GM12878 (cell line): ENCODE measurements at regions not wholly inside any gene's neighbourhood (a gene's known extent, or its start where the extent isn't known, plus 50 kb on each side); places are given as distances from the start of the nearest gene placed in this dataset.

Experiments
- ATAC-seq: fragments of 200-7000 bp; cut with Tn5 transposase; 3 replicates; pipeline ENCODE4 v1.9.1; 2020; ENCODE audit warnings: mild to moderate bottlenecking, moderate library complexity
- BruUV-seq: library from RNA; stranded (reverse); fragments of 400-500 nt; replicated peaks from 2 replicates; lab custom pipeline; 2021; lab: Mats Ljungman, UMichigan
- CTCF ChIA-PET: fragments of 300-600 bp; sonication (Branson Sonifier 250); formaldehyde crosslinking; extraction: SDS; loops from one replicate; lab custom pipeline; 2021; ENCODE audit warnings: inconsistent platforms; lab: Yijun Ruan, JAX
- POLR2A ChIA-PET: fragments of 350-600 bp; formaldehyde crosslinking; extraction: SDS; loops from one replicate; lab custom pipeline; 2021; ENCODE audit warnings: inconsistent platforms; lab: Charles Lee
- RAD21 ChIA-PET: fragments of 300-600 bp; sonication (Branson Sonifier 250); formaldehyde crosslinking; loops from one replicate; lab custom pipeline; 2023; ENCODE audit warnings: antibody characterized with exemption; ENCODE audit not compliant: unreplicated experiment; lab: Charles Lee
- SMC1A ChIA-PET: fragments of 300-600 bp; sonication (Branson Sonifier 250); formaldehyde crosslinking; loops from one replicate; lab custom pipeline; 2023; ENCODE audit not compliant: unreplicated experiment, uncharacterized antibody; lab: Charles Lee
- DNase-seq: peaks from one replicate; pipeline ENCODE4 v3.0.0-alpha.2; 2011; ENCODE audit warnings: low read depth, low spot score
- FAIRE-seq: peaks from 3 replicates; lab custom pipeline; 2011; peaks lifted over from hg19 to GRCh38; lab: Jason Lieb, UNC
- H2AFZ ChIP-seq: 2 replicates; pipeline ENCODE4 v1.6.0; 2011; ENCODE audit warnings: low read depth, low read length, control low read depth; ENCODE audit not compliant: control insufficient read depth
- H3K27ac ChIP-seq: 2 replicates; pipeline ENCODE4 v1.5.1; 2011; ENCODE audit warnings: control low read depth; ENCODE audit not compliant: control insufficient read depth, insufficient read depth
- H3K27me3 ChIP-seq, 2 experiments: replicated peaks in 1 of 2; 2 replicates each; pipeline versions ENCODE4 v1.6.0 to v1.6.1; 2011; ENCODE audit warnings: low read length in 1 of 2; ENCODE audit not compliant: control insufficient read depth in 2 of 2, insufficient read depth in 2 of 2
- H3K36me3 ChIP-seq, 2 experiments: 2 replicates each; pipeline ENCODE4 v1.5.1; 2011; ENCODE audit warnings: low read length in 1 of 2; ENCODE audit not compliant: control insufficient read depth in 2 of 2, insufficient read depth in 2 of 2
- H3K4me1 ChIP-seq: 2 replicates; pipeline ENCODE4 v1.6.1; 2011; ENCODE audit warnings: mild to moderate bottlenecking, low read length, moderate library complexity, mixed read lengths; ENCODE audit not compliant: control insufficient read depth, insufficient read depth
- H3K4me2 ChIP-seq: 2 replicates; pipeline ENCODE4 v1.6.0; 2011; ENCODE audit warnings: control low read depth; ENCODE audit not compliant: control insufficient read depth, insufficient read depth
- H3K4me3 ChIP-seq: fragments of 200-600 bp; sonication (generic); 2 replicates; pipeline ENCODE4 v1.5.1; 2016
- H3K79me2 ChIP-seq: 2 replicates; pipeline ENCODE4 v1.6.0; 2011; ENCODE audit warnings: low read length; ENCODE audit not compliant: control insufficient read depth, insufficient read depth
- H3K9ac ChIP-seq: 2 replicates; pipeline ENCODE4 v1.8.0; 2011; ENCODE audit warnings: low read length, control low read depth, mixed read lengths; ENCODE audit not compliant: control insufficient read depth, insufficient read depth
- H3K9me3 ChIP-seq: replicated peaks from 3 replicates; pipeline ENCODE4 v1.5.1; 2011; ENCODE audit warnings: mild to moderate bottlenecking, low read length; ENCODE audit not compliant: control insufficient read depth, insufficient read depth
- H4K20me1 ChIP-seq: 2 replicates; pipeline ENCODE4 v1.6.0; 2011; ENCODE audit not compliant: control insufficient read depth, insufficient read depth
- ASH2L ChIP-seq: fragments of 300-600, 200-600 bp; sonication (generic); IDR thresholded peaks from 2 replicates; pipeline ENCODE4 v1.6.1; 2017; ENCODE audit warnings: low read depth, mild to moderate bottlenecking, borderline replicate concordance
- CBX3 ChIP-seq: fragments of 200-600 bp; sonication (generic); IDR thresholded peaks from 2 replicates; pipeline ENCODE4 v1.6.1; 2016; ENCODE audit warnings: low read depth, borderline replicate concordance
- DPF2 ChIP-seq: fragments of 450-650 bp; IDR thresholded peaks from 2 replicates; pipeline ENCODE4 v1.6.1; 2017; ENCODE audit warnings: mild to moderate bottlenecking
- ELK1 ChIP-seq: IDR thresholded peaks from 2 replicates; pipeline ENCODE4 v1.6.1; 2012; ENCODE audit warnings: low read depth, low read length, improper control_type of control experiment
- HDAC6 ChIP-seq: fragments of 200-600 bp; sonication (generic); IDR thresholded peaks from one replicate; pipeline ENCODE4 v1.8.0; 2017; ENCODE audit warnings: antibody characterized with exemption; ENCODE audit not compliant: unreplicated experiment
- IRF4 ChIP-seq: IDR thresholded peaks from 2 replicates; pipeline ENCODE4 v1.6.1; 2011; ENCODE audit warnings: low read depth, low read length
- LARP7 ChIP-seq: fragments of 450-650 bp; IDR thresholded peaks from 2 replicates; pipeline ENCODE4 v1.6.1; 2017; ENCODE audit warnings: mild to moderate bottlenecking
- NR2C1 ChIP-seq: fragments of 450-650 bp; IDR thresholded peaks from 2 replicates; pipeline ENCODE4 v1.6.1; 2017; ENCODE audit warnings: antibody characterized with exemption, mild to moderate bottlenecking, moderate library complexity
- SMAD1 ChIP-seq: fragments of 450-650 bp; IDR thresholded peaks from 2 replicates; pipeline ENCODE4 v1.6.1; 2018; ENCODE audit warnings: mild to moderate bottlenecking, low read depth; ENCODE audit not compliant: partially characterized antibody
- TCF7 ChIP-seq: IDR thresholded peaks from 2 replicates; pipeline ENCODE4 v1.6.1; 2014; ENCODE audit warnings: antibody characterized with exemption, borderline replicate concordance
- YY1 ChIP-seq: IDR thresholded peaks from 2 replicates; pipeline ENCODE4 v1.6.1; 2011; ENCODE audit warnings: low read depth, mild to moderate bottlenecking, low read length
- ZBED1 ChIP-seq: IDR thresholded peaks from 2 replicates; pipeline ENCODE4 v1.6.1; 2016; ENCODE audit warnings: borderline replicate concordance
- ZBTB40 ChIP-seq: fragments of 450-650 bp; IDR thresholded peaks from 2 replicates; pipeline ENCODE4 v1.6.1; 2016; ENCODE audit warnings: mild to moderate bottlenecking, moderate library complexity, borderline replicate concordance
- WGBS: methylation state at CpG from one replicate; pipeline ENCODE4 v1.1.6; 2016; ENCODE audit warnings: low lambda C conversion rate; ENCODE audit not compliant: insufficient replicate concordance, insufficient coverage; ENCODE audit errors: missing lambda C conversion rate; 5-methylcytosine and 5-hydroxymethylcytosine counted together
- in situ Hi-C: fragments of 300-500 bp; cut with MboI; formaldehyde crosslinking; loops from 9 replicates; pipeline ENCODE4 v1.14.3; 2018; ENCODE audit warnings: mixed read lengths
- intact Hi-C: fragments of 100-400 bp; cut with micrococcal nuclease; formaldehyde crosslinking; loops from one replicate; pipeline ENCODE4 v1.14.2; 2022; ENCODE audit not compliant: unreplicated experiment

GRCh38 chr15:67908756-67909155 is 68.9 kb upstream of the RNU6-1 start:
- DNase-seq = no peak
- peaks cover 11% of the 10 kb centered on the region for H3K4me1 ChIP-seq
- no peaks in the 10 kb centered on the region for H3K79me2 ChIP-seq
- TF ChIP-seq NR2C1 = no peak
- no peak for TF ChIP-seq ASH2L
- TF ChIP-seq CBX3 = no peak
- TF ChIP-seq ELK1 = no peak
- no peak for TF ChIP-seq DPF2
- no peak for TF ChIP-seq YY1
- TF ChIP-seq IRF4 = no peak
- TF ChIP-seq ZBTB40 = no peak
- no peak for TF ChIP-seq HDAC6
- TF ChIP-seq TCF7 = no peak
- TF ChIP-seq SMAD1 = no peak
- no peak for TF ChIP-seq ZBED1
- no peak for TF ChIP-seq LARP7
- RAD21 ChIA-PET = no interaction called here
- peaks cover 18% of the 10 kb centered on the region for H3K9me3 ChIP-seq
- no peaks in the 10 kb centered on the region for H4K20me1 ChIP-seq
- in situ Hi-C loops (no loop called here), intact Hi-C loops (no loop called here)
- H3K27me3 ChIP-seq = no peaks in the 10 kb centered on the region
- SMC1A ChIA-PET = interaction anchor here (0.8 to 1.8 kb wide), 4 partner anchors 9 to 38 kb away, joined by 3 to 7 read pairs (median 5); no protein-coding TSS in a partner anchor
- H3K4me3 ChIP-seq = no peak overlapping the region
- no peak for ATAC-seq
- BruUV-seq = no TSS peak
- FAIRE-seq = no peak
- CTCF ChIA-PET = interaction anchor here (0.6 kb wide), 1 partner anchor 46 kb away, joined by 3 read pairs; no protein-coding TSS in a partner anchor
- H3K27ac ChIP-seq = no peak overlapping the region
- H3K36me3 ChIP-seq = no peaks in the 10 kb centered on the region; a peak in 1 of 4 replicates
- POLR2A ChIA-PET = interaction anchor here (1.1 kb wide), 1 partner anchor 145 kb away, joined by 3 read pairs; the partner anchor contains the start of gene PIAS1
- 50% methylated on average over 2 of the region's 2 CpGs for WGBS
- H3K4me2 ChIP-seq = no peak overlapping the region
- H2AFZ ChIP-seq = no peak overlapping the region
- H3K9ac ChIP-seq = no peak overlapping the region
